ENCODE measurements at regions not wholly inside any gene's neighbourhood (a gene's known extent, or its start where the extent isn't known, plus 50 kb on each side); places are given as distances from the start of the nearest gene placed in this dataset.
"Not testable (repeated sequence)": the region's sequence is repeated elsewhere in the genome, so short reads cannot be mapped to it uniquely, and the experiment has no call there.

DNA sequence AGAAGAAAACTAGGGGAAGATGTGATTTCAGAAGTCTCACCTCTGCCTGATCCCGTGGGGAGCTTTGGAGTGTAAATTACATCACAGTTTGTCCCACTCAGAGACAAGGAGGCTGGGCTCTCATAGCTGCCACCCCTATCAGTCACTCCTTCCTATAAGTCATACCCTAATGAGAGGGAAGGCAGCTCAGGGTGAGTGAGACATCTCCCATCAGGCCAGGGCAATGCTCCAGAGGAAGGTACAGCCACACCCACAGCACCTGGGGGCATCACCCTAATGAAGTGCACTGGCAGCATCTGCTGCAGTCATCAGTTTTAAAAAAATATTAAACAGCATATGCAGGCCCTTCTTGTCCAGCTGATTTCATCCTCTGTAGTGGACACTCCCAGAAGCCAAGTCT, 223.1 kb upstream of the NBPF12 start:
- not testable (repeated sequence) for DNase-seq (ENCODE audit: low read depth in 2 of 2)

DNA sequence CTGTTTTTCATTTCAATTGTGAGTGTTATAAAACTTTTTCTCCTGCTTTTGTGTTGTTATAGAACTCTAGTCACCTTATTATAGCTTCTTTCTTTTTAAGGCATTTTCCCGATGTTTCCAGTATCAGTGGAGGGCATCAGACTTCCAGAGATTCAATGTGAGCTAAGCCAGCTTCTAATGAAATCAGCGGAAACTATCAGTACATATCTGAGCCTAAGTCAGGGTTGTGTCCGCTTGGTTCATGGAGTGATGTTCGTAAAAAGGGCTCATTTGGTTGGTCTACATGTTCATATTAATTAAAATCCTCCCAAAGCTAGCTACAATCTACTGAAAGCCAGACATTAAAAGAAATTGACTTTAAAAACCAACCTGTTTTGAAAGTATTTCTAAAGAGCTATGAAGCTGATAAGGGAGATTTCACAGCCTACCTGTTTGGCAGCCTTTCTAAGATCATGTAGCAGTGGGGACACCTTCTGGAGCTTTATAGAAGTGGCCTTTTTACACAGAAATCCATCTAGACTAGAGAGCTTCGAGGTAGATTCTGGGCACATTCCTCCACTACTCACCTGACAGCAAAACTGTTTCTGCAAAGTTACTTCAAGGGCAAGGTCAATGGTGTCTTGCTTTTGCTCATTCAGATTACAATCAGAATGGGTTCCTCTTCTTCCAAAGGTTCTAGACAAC, 227.1 kb upstream of the NBPF12 start:
- not testable (repeated sequence) for DNase-seq (ENCODE audit: low read depth in 2 of 2)

DNA sequence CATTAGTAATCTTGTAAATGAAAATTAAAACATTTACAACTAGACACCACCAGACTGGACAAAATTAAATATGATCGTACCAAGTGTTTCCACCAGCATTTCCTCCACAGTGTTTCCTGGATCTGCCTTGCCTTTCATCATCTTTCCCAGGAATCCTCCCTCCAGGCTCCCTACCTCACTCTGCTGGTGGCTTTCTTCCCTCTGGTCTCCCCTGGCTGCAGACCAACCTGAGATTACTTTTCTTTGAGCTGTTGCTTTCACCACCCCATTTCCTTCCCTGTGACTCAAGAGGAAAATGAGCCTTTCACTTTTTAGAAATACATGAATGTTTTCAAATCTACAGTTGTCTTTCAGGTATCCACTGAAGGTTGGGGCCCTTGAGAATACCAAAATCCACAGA, 228.8 kb upstream of the NBPF12 start:
- not testable (repeated sequence) for DNase-seq (ENCODE audit: low read depth in 2 of 2)

DNA sequence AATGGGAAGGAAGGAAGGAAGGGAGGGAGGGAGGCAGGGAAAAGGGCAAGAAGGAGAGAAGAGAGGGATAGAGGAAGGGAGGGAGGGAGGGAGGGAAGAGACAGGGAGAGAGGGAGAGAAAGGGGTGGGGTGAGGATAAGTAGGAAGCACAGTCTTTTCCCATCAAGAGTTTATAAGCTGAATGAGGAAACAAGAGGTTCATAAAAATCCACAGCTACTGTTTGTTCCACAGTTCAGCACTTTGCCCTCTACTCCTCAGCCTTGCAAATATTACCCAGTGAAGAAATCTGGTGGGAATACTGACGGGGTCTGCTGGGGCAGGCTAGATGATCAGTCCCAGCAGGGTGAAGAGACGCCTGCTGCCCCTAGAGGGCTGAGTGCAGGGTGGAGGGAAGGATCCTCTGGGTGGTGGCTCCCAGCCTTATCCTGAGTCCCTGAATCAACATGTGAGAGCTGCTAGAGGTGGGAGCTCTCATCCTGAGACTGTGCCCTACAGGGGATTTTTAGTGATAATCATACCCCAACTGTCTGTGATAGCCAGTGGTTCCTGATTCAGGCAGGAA, 233.9 kb upstream of the NBPF12 start:
- DNase-seq (ENCODE audit: low read depth in 2 of 2) = not testable (repeated sequence)

DNA sequence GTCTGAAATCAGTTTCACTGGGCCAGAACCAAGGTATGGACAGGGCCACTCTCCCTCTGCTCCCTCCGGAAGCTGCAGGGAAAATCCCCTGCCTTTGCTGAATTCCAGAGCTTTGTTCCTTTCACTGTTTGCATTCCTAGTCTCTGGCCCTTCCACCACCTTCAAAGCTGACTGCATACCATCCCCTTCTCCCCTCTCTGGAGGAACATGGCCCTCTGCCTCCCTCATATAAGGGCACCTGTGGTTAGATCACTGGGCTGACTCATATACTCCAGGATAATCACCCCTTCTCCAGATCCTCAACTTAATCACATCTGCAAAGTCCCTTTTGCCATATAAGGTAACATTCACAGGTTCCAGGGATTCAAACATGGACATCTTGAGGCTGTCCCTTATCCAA, 236.8 kb upstream of the NBPF12 start:
- DNase-seq (ENCODE audit: low read depth in 2 of 2) = not testable (repeated sequence)

DNA sequence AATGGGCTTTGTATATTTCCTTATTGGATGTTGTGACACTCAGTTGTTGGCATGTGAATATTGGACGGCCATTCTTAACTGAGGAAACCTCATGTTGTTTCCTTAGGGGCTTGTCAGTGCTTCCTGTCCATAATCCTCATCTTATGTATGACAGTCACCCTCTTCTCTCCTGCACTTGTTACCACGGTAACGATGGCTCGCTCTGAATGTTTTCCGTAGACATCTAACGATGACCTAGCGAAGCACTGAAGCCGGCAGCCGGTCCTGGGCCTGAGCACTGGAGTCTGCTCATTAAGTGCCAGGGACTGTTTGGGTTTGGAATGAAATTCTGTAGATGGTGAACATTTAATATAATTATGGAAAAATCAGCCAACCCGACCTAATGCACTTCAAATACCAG, 242.7 kb upstream of the NBPF12 start:
- DNase-seq (ENCODE audit: low read depth in 2 of 2) = not testable (repeated sequence)

DNA sequence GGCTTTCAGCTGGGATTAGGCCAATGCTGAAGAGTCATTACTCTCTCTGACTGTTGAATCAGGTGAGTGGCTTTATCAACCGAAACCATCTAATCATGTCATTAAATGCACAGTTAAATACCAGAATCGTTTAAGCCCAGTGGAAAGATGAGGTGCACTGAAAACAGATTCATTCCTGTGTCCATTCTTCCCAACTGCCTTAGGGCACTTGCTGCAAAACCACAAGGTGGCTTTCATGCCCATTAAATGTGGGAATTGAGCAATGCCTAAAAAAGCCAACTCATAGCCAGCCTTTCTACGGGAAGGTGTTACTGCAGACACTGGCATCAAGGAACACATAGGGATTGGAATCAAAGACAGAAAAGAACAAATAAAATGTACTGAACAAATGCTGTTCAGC, 246.3 kb upstream of the NBPF12 start:
- DNase-seq (ENCODE audit: low read depth in 2 of 2) = not testable (repeated sequence)

DNA sequence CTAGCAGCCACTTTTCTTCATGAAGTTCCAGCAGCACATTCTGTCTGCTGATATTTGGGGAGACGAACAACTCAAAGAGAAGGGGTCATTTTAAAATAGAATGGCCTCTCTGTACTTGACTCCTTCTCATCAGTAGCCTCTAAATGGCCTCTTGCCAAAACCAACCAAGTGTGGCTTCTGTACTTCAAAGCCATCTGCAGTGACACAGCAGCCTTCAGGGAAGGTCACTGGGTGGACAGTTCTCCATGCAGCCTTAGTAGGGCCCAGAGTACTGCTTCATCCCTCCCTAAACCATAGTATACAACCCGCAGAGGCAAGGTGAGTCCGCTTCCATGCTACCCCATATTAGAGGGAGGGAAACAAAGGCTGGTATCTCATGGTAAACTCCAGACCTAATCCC, 249.2 kb upstream of the NBPF12 start:
- not testable (repeated sequence) for DNase-seq (ENCODE audit: low read depth in 2 of 2)

DNA sequence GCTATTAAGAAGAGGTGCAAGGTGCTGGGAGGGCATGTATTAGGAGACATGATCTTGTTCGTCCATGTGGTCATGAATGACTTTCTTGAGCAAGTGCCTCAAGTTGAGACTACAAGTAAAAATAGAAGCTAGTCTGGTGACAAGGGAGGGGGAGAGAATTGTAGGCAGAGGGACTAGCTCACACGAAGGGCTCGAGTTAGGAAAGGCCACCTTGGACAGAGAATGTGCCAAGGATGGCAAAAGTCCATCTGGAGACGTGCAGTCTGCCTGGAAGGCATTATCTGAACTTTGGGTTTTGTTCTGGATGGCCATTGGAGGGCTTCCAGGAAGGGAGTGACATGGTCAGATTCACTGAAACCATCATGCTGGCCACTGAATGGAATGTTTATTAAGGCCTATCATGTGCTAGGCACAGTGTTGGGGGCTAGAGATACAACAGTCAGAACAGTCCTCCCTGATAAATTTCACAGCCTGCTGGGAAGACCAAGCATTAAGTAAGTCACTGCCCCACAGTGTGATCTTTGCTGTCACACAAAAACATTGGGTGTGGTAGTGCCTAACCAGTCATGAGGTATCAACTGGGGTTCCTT, 251.3 kb upstream of the NBPF12 start:
- not testable (repeated sequence) for DNase-seq (ENCODE audit: low read depth in 2 of 2)

DNA sequence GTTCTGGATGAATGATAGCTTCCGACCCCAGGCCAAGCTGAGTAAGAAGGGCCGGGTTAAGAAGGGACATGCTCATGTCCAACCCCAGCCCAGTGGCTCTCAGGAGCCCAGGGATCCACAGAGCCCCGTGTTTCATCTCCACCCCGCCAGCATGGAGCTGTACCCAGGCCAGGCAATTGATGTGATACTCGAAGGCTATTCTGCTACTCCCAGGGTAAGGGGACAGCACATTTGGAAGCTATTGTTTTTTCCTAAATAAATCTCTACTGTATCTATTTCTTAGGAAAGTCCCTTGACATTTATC, 255.0 kb upstream of the NBPF12 start:
- not testable (repeated sequence) for DNase-seq (ENCODE audit: low read depth in 2 of 2)

DNA sequence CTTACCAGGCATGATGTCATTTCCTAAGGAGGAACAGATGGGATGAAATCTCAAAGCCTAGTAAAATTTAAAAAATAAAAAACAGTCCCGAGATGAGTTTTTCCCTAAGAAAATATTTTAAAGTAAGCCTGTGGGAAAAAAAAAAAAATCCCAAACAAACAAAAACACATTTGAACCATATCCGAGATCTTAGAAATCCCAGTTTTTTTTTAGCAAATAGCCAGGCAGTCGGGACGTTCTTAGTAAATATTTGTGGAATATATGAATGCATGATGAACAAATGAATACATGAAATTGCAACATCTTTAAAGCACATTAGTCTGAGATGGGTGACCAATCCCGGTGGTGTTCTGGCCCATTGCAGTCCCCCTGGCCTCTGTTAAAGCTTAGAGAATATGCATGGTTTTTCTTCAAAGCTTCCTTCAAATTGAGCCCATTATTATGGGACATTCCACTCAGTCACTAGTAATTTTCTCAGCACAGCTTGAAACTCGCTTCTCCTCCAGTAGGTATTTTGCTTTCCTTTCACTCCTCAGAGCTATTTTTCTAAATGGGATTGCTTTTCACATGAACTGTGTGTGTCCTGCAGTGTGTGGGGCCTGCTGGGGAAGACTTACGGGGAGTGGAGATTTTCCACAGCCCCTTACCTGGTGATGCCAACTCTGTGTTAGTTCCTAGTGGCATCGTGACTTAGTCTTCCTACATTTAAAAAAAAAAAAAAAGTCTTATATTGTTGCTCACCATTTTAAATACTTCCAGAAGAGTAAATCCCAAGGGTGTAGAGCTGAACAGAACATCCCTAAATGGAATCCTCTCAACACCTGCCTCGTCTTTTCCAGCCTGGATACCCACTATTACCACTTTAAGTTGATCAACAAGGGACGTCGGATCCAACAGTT, 255.6 kb upstream of the NBPF12 start:
- DNase-seq (ENCODE audit: low read depth in 2 of 2) = not testable (repeated sequence)

DNA sequence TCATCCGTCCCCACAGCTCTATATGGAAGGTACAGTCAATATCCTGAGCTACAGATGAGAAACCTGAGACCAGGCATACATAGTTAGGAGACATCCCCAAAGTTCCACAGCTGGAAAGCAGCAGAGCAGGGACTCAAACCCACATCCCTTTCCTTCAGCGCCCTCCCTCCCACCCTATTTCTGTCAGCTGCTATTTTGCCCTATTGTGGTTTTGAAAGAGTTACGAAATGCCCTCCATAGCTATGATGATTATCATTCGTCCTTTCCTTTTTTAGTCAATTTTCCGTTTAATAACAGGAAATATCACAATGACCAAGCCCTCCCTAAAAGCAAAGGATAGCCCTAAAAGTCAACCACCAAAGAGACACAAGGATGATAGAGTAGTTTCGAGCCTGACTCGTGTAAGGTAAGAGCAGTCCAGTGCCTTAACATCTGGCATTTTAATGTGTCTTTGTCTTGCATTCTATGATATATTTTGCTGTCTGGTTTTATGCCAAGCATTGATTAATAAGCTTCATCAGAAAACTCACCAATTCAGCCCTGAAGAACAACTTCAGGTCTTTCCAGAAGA, 264.3 kb upstream of the NBPF12 start:
- DNase-seq (ENCODE audit: low read depth in 2 of 2) = not testable (repeated sequence)

DNA sequence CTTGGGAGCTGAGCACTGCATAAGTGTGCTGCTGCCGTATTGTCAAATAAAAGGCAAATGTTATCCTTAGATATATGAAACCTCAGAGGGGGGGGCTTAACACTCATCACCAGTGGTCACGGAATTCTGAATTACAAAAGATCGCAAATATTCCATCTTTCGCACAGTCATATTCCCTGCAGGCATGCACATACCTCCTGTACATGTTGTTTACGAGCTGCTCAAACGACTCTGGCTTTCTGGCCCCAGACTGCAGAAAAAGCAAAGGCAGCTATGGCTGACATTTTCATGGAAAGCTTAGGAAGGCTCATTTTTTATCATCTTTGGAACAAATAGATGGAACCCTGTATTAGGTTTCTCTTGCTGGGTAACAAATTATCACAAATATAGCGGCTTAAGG, 265.5 kb upstream of the NBPF12 start:
- DNase-seq (ENCODE audit: low read depth in 2 of 2) = not testable (repeated sequence)

DNA sequence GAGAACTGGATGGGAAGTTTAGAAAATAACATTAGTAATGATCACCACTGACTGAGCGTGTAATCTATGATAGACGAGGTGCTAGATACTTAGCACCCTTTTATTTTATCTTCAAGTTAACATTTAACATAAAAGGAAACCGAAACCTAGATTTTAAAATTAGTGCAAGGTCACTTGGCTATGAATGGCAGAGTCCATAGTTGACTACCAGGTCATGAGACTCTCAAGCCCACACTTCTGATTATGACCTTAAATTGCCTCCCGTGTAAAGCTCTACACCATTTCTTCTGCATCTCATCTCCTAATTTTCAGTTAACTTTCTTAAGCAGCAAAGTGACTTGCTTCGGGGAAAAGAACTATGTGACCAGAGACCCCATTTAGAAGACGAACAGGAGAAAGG, 266.5 kb upstream of the NBPF12 start:
- DNase-seq (ENCODE audit: low read depth in 2 of 2) = not testable (repeated sequence)

DNA sequence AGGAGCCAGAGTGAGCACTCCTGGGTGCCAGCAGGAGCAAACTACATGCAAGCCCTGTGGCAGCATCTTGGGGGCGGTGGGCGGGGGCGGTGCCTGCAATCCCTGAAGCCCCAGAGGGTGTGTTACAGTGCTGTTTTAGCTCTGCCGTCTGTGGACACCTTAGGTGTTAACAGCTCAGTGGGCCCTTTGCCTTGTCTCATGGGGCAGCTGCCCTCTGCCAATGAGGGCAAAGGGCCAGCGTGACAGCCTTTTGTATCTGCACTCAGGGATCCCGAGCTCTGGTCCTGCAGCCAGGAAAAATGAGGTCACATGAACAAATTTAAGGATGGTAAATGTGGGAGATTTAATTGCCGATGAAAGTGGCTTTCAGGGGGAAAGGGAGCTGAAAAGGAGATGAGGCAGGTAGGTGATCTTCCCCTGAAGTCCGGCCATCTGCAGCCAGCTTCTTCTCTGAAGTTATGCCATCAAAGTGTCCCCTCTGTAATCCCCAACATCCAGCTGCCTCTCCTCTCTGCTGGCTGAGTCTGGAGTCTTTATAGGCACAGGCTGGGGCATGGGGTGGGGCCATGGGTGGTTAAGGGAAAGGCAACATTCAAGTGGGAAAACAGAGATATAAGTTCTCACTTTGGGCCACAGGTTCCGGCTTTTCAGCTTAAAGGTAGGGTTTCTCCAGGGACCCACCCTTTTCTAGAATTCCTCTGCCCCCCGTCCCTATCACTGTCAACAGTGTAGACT, 267.1 kb upstream of the NBPF12 start:
- not testable (repeated sequence) for DNase-seq (ENCODE audit: low read depth in 2 of 2)

DNA sequence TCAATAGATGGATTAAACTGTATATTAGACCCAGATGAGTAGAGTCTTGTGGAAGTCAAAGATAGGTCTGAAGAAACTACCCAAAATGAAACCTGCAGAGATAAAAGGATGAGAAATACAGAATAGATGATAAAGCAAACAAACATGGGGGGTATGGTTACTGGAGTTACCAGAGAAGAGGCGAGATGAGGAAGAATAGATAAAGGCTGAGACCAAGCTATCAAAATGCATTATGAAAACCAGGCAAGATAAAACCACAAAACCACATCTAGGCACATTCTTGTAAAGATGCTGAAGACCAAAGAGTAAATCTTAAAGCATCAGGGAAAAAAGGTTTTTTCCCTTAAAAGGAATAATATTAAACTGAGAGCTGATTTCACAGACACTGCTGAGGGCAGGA, 271.8 kb upstream of the NBPF12 start:
- not testable (repeated sequence) for DNase-seq (ENCODE audit: low read depth in 2 of 2)

DNA sequence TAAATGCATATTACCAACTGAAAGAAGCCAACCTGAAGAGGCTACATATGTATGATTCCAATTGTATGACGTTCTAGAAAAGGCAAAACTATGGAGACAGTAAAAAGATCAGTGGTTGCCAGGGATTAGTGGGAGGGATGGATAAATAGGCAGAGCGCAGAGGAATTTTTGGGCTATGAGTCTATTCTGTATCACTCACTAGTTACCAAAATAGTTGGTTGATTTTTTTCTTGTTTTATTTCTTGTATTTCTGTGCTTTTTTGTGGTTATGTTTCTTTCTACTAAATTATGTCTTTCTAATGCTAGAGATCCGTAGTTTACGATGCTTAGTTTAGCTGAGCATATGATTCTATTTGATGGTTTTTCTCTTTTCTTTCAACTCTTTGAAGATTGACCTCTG, 277.9 kb upstream of the NBPF12 start:
- not testable (repeated sequence) for DNase-seq (ENCODE audit: low read depth in 2 of 2)

DNA sequence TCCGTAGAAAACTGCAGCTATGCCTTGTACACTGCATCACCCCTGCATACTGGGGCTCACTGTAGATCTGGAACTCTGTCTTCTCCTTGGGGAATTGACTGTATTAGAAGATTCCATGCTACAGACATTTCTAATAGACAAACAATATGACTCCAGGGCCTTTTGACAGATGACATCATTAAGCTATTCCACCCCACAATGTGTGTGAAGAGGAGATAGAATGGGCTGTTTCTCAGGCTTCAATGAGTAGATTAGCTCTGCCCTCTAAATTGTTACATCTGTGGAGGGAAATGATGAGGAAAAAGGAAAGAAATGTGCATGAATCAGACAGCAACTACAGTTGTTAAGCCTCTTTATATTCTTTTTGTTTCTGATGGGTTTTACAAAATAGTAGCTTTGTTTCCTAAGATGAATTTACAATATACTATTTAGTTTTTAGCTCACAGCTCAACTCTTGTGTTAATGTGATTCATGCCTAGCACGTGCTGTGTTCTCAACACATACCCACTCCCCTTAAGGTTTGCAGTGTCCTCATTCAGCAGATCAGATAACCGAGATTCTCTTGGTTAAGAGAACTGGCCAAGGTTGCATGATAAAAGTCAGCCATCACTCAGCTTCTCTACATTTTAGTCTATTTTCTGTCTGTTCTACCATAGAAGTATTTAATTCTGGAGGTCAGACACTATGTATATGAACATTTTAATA, 281.6 kb upstream of the NBPF12 start:
- not testable (repeated sequence) for DNase-seq (ENCODE audit: low read depth in 2 of 2)

DNA sequence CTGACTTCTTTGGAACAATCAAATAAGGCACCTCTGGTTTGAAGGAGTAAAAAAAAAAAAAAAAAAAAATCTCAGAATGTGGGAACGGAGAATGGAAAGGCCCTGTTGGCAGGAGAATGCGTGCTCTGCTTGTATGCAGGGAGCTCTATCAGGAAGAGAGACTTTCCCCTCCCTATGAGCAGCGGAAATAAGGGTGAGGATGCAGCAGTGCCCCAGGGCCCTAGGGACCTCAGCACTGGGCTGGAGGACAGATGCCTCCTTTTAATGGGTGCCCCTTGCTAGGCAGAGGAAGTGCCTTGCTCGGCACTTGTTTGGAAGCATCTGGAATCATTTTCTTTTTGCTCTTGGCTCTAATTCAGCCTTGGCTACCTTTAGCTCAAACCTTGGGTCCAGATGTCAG, 283.4 kb upstream of the NBPF12 start:
- not testable (repeated sequence) for DNase-seq (ENCODE audit: low read depth in 2 of 2)

DNA sequence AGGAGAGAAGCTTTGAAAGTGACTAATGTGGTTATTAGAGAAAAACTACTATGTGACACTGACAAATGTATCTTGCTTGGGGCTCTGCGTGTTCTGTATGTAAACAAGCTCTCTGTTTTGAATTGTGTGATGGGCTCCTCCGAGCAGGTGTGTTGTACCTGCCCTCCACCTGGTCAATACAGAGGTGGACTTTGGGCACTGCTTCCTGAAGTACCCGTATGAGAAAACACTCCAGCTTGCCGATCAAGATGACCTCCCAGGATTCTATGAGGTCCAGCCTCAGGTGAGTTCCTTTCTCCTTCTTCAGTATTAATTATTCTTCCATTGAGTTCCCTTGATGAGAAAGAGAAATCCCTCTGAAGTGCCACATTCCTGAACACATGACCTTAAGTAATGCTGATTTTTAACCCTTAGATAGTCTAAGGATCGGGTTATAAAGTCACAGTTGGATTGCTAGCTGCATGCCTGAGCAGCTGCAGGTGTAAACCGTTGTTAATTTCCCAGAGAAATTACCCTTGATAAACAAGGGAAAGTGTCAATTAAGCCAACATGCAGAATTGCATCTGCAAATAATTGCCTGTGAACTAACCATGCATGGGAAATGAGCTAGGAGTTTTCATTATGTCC, 292.0 kb upstream of the NBPF12 start:
- not testable (repeated sequence) for DNase-seq (ENCODE audit: low read depth in 2 of 2)

All from activated CD8-positive, alpha-beta memory T cell treated with anti-CD3 and anti-CD28 coated beads for 4 hours (primary cell).